Body of pancreas (tissue), 4 donors: ENCODE measurements at regions not wholly inside any gene's neighbourhood (a gene's known extent, or its start where the extent isn't known, plus 50 kb on each side); places are given as distances from the start of the nearest gene placed in this dataset.

ENCODE experiments used
- POLR2A ChIP-seq, 3 donors: fragments of 450-650 bp; IDR thresholded peaks; one replicate each; pipeline ENCODE4 v1.6.1; 2016; ENCODE audit warnings: antibody characterized with exemption in 3 of 3, mild to moderate bottlenecking in 2 of 3
- TF ChIP-seq, protein P1 (sequence below), 7 experiments: fragments of 450-650 bp in 4 of 7; fragments of 200-600 bp in 3 of 7; sonication (generic) in 3 of 7; IDR thresholded peaks; one replicate each; pipeline ENCODE4 v1.5.1; 2016 to 2019; ENCODE audit warnings: antibody characterized with exemption in 7 of 7

DNA sequence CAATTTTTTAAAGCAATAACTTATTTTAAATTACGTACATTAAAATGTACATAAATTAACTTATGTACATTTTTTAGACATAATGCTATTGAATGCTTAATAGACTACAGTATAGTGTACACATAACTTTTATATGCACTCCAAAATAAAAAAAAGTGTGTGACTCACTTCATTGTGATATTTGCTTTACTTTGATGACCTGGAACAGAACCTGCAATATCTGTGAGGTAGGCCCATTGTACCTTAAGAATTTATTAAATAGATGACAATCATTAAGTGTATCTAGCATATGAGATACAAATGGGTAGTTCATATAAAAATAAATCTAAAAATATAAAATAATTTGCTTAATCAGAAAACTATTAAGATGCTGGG lies 276.7 kb downstream of the NFKBIZ start:
- TF ChIP-seq, protein P1, sequence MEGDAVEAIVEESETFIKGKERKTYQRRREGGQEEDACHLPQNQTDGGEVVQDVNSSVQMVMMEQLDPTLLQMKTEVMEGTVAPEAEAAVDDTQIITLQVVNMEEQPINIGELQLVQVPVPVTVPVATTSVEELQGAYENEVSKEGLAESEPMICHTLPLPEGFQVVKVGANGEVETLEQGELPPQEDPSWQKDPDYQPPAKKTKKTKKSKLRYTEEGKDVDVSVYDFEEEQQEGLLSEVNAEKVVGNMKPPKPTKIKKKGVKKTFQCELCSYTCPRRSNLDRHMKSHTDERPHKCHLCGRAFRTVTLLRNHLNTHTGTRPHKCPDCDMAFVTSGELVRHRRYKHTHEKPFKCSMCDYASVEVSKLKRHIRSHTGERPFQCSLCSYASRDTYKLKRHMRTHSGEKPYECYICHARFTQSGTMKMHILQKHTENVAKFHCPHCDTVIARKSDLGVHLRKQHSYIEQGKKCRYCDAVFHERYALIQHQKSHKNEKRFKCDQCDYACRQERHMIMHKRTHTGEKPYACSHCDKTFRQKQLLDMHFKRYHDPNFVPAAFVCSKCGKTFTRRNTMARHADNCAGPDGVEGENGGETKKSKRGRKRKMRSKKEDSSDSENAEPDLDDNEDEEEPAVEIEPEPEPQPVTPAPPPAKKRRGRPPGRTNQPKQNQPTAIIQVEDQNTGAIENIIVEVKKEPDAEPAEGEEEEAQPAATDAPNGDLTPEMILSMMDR (IDR thresholded peaks at IDR 0.05) = no peak
- TF ChIP-seq POLR2A (IDR thresholded peaks at IDR 0.05) = no peak
